ENCODE measurements at regions not wholly inside any gene's neighbourhood (a gene's known extent, or its start where the extent isn't known, plus 50 kb on each side); places are given as distances from the start of the nearest gene placed in this dataset.

DNA sequence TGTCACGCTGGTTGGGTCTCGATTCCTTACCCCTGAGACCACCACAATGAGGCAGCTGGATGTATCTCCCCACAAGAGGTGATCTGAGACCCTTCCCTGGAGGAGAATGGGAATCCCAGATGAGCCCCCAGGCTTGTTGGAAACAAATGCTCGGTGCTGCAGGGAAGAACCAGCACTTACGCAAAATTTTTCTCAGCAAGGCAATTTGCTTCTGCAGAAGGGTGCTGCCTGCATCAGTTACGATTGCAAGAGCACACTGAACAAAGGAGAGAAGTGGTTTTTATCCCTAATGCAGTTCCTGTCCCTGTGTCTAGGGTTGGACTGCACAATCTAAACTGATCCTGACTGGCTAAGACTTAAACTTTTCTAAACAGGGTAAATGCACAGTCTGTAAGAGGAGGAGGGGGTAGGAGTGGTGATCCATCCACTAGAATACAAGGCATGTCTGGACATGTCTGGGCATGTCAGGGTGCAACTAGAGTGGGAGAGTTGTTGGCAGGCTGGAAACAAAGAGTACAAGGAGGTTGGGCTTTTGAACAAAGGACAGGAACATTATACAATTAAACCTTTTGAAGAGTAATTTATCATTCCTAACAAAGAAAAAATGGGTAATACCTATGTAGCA, 114.9 kb upstream of the FAM3C start:
- peaks cover 47% of the 10 kb centered on the region for H3K9me3 ChIP-seq (ENCODE audit: control insufficient read depth, low read length)
- H3K27ac ChIP-seq (ENCODE audit: low read depth, low read length, severe bottlenecking): peak overlapping the region; percentile 46

DNA sequence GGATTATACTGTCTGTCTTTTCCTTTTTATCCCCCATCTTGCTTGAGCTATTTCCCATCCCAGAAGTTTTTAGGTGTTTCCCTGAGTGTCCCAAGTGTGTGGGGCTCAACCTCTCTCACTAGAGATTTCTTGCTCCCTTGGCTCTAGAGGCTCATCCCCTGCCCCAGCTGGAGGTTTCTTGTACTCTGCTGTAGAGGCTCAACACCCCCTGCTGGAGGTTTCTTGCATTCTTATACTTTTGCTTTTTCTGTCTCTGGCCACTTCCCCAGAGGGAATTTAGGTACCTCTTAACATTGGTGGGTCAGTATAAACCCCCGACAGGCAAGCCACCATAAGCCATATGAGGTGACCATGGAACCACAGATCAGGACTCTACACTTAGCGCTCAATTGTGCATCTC, 114.2 kb upstream of the FAM3C start:
- Histone ChIP-seq H3K36me3 (ENCODE audit: control insufficient read depth, insufficient read depth, low read length) (no peaks in the 10 kb centered on the region), H3K4me1 (ENCODE audit: control insufficient read depth, insufficient read depth, low read length, poor library complexity, severe bottlenecking) (no peaks in the 10 kb centered on the region), H3K4me3 (ENCODE audit: extremely low read depth, insufficient read depth, low read length, poor library complexity, severe bottlenecking) (no peak overlapping the region), H3K9me3 (ENCODE audit: control insufficient read depth, low read length) (peaks cover 54% of the 10 kb centered on the region), H3K27ac (ENCODE audit: low read depth, low read length, severe bottlenecking) (no peak overlapping the region)
- WGBS, 2 experiments (ENCODE audit: insufficient coverage in 2 of 2): 100% methylated on average over 2 of the region's 2 CpGs

More for the DNA sequence above, 114.9 kb upstream of the FAM3C start:
- Histone ChIP-seq H3K4me3 (ENCODE audit: extremely low read depth, insufficient read depth, low read length, poor library complexity, severe bottlenecking) (no peak overlapping the region), H3K36me3 (ENCODE audit: control insufficient read depth, insufficient read depth, low read length) (no peaks in the 10 kb centered on the region), H3K4me1 (ENCODE audit: control insufficient read depth, insufficient read depth, low read length, poor library complexity, severe bottlenecking) (no peaks in the 10 kb centered on the region)
- WGBS, 2 experiments (ENCODE audit: insufficient coverage in 2 of 2): 93 to 100% methylated on average over 3 to 5 of the region's 5 CpGs

DNA sequence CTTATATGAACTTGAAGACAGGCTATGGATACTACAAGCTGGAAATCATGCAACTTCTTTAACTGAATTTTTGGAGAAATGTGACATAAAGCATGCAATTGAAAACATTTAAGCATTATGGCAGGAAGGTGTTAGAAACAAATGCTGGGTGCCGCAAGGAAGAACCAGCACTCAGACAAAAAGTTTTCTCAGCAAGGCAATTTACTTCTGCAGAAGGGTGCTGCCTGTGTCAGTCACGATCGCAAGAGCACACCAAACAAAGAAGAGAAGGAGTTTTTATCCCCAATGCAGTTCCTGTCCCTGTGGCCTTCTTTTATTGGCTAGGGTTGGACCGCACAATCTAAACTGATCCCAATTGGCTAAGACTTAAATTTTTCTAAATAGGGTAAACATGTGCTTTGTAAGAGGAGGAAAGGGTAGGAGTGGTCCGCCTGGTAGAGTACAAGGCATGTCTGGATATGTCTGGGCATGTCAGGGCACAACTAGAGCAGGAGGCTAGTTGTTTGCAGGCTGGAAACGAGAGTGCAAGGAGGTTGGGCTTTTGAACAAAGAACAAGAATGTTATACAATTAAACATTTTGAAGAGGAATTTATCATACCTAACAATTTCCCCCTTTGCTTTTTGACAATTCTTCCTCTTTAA, 109.6 kb upstream of the FAM3C start:
- Histone ChIP-seq H3K4me3 (ENCODE audit: extremely low read depth, insufficient read depth, low read length, poor library complexity, severe bottlenecking) (no peak overlapping the region), H3K9me3 (ENCODE audit: control insufficient read depth, low read length) (peaks cover 44% of the 10 kb centered on the region), H3K36me3 (ENCODE audit: control insufficient read depth, insufficient read depth, low read length) (no peaks in the 10 kb centered on the region), H3K4me1 (ENCODE audit: control insufficient read depth, insufficient read depth, low read length, poor library complexity, severe bottlenecking) (peaks cover 8% of the 10 kb centered on the region), H3K27ac (ENCODE audit: low read depth, low read length, severe bottlenecking) (peak overlapping the region; percentile 90)
- WGBS, 2 experiments (ENCODE audit: insufficient coverage in 2 of 2): 40 to 87% methylated on average over 2 to 4 of the region's 6 CpGs

DNA sequence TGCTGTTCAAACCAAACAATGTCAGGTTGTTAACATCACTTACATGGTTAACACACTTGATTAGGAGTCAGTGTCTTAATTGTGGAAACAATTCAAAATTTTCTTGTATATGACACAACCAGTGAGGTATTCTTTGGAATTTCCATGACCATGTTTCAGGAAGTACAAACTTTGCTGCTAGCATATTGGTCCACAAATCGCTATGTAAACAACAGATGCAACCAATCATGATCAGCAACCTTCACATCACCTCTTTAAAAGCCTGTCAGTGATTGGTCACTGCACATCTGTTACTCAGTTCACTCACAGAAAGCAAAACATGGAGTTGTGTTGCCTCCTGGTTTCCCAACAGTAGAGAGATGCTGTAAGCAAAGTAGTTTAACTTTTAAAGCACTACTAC, 108.9 kb upstream of the FAM3C start:
- Histone ChIP-seq H3K27ac (ENCODE audit: low read depth, low read length, severe bottlenecking) (peak overlapping the region; percentile 90), H3K4me3 (ENCODE audit: extremely low read depth, insufficient read depth, low read length, poor library complexity, severe bottlenecking) (no peak overlapping the region), H3K36me3 (ENCODE audit: control insufficient read depth, insufficient read depth, low read length) (no peaks in the 10 kb centered on the region), H3K9me3 (ENCODE audit: control insufficient read depth, low read length) (peaks cover 39% of the 10 kb centered on the region), H3K4me1 (ENCODE audit: control insufficient read depth, insufficient read depth, low read length, poor library complexity, severe bottlenecking) (peaks cover 8% of the 10 kb centered on the region)
- 94% methylated on average over 1 of the region's 1 CpG for WGBS, 2 experiments (ENCODE audit: insufficient coverage in 2 of 2)

DNA sequence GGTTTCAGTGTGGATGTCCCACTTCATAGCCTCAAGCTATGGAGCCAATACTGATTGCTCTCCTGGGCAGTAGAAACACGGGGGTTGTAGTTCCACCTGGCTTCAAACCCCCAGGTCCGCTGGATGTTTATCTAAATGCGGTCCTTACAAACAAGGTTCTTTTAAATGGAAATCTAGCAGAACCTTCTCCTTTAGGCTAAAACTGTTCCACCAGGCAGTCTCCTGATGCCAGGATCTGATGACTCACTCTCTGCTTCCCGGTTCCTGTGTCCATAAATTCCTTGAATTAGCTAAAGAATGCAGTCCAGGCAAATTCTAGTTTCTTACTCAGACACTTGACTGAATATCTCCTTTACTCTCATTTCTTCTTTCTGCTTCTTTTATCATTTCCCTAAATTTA, 108.4 kb upstream of the FAM3C start:
- H3K9me3 ChIP-seq (ENCODE audit: control insufficient read depth, low read length): peaks cover 34% of the 10 kb centered on the region
- no peaks in the 10 kb centered on the region for H3K36me3 ChIP-seq (ENCODE audit: control insufficient read depth, insufficient read depth, low read length)
- H3K4me3 ChIP-seq (ENCODE audit: extremely low read depth, insufficient read depth, low read length, poor library complexity, severe bottlenecking): no peak overlapping the region
- H3K27ac ChIP-seq (ENCODE audit: low read depth, low read length, severe bottlenecking): peak overlapping the region; percentile 90
- WGBS, 2 experiments (ENCODE audit: insufficient coverage in 2 of 2): 69 to 75% methylated on average over 4 of the region's 4 CpGs
- peaks cover 8% of the 10 kb centered on the region for H3K4me1 ChIP-seq (ENCODE audit: control insufficient read depth, insufficient read depth, low read length, poor library complexity, severe bottlenecking)

DNA sequence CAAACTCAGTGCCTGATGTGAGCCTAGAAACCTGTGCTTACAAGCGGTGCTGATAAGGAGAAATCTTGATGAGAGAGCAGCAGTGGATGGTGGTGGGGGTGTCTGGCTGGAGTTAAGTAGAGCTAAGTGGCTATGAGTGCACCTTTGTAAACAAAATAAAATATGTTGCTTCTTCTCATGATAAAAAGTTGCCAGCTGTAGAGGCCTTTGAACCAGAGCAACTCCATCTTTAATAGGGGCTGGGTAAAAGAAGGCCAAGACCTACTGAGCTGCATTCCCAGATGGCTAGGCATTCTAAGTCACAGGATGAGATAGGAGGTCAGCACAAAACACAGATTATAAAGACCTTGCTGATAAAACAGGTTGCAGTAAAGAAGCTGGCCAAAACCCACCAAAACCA, 107.6 kb upstream of the FAM3C start:
- Histone ChIP-seq H3K4me1 (ENCODE audit: control insufficient read depth, insufficient read depth, low read length, poor library complexity, severe bottlenecking) (peaks cover 8% of the 10 kb centered on the region), H3K9me3 (ENCODE audit: control insufficient read depth, low read length) (peaks cover 28% of the 10 kb centered on the region), H3K4me3 (ENCODE audit: extremely low read depth, insufficient read depth, low read length, poor library complexity, severe bottlenecking) (no peak overlapping the region), H3K27ac (ENCODE audit: low read depth, low read length, severe bottlenecking) (no peak overlapping the region), H3K36me3 (ENCODE audit: control insufficient read depth, insufficient read depth, low read length) (no peaks in the 10 kb centered on the region)
- 100% methylated on average over 1 of the region's 1 CpG for whole genome bisulfite sequencing, 2 experiments (ENCODE audit: insufficient coverage in 2 of 2)

DNA sequence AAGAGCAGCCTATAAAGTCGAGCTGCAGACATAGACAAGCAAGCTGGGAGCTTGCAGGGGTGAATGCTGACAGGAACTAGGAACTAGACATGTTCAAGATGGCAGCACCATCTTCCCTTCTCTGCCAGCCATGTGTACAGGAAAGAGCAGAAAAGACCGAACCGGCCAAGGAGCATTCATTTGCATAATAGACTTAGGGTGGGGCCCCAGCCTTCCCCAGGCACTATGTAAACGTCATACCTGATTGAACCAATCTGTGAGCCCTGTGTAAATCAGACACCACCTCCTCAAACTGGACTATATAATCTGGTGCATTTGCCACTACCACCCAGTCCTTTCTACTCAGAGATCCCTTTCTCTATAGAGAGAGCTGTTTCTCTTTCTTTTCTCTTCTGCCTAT, 106.9 kb upstream of the FAM3C start:
- Histone ChIP-seq H3K9me3 (ENCODE audit: control insufficient read depth, low read length) (peaks cover 28% of the 10 kb centered on the region), H3K27ac (ENCODE audit: low read depth, low read length, severe bottlenecking) (no peak overlapping the region), H3K4me1 (ENCODE audit: control insufficient read depth, insufficient read depth, low read length, poor library complexity, severe bottlenecking) (peaks cover 8% of the 10 kb centered on the region), H3K36me3 (ENCODE audit: control insufficient read depth, insufficient read depth, low read length) (no peaks in the 10 kb centered on the region), H3K4me3 (ENCODE audit: extremely low read depth, insufficient read depth, low read length, poor library complexity, severe bottlenecking) (no peak overlapping the region)
- WGBS, 2 experiments (ENCODE audit: insufficient coverage in 2 of 2): 81 to 84% methylated on average over 3 to 4 of the region's 4 CpGs

DNA sequence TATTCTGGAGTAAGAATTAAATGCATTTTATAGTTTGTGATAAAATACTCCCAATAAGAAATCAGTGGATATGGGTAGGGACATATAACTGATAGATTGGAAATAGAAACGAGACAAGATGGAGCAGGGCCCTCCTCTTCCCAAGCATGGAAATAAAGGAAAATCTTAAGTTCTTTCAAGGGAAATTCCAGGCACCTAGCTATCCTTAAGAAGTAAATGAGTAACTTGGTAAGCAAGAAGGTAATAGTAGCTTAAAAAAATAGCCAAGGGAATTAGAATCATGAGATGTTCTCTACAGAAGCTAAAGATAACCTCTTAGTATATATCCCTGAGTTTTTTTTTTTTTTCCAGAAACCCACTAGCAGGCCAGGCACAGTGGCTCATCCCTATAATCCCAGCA, 105.5 kb upstream of the FAM3C start:
- Histone ChIP-seq H3K4me3 (ENCODE audit: extremely low read depth, insufficient read depth, low read length, poor library complexity, severe bottlenecking) (no peak overlapping the region), H3K27ac (ENCODE audit: low read depth, low read length, severe bottlenecking) (no peak overlapping the region), H3K9me3 (ENCODE audit: control insufficient read depth, low read length) (peaks cover 27% of the 10 kb centered on the region), H3K36me3 (ENCODE audit: control insufficient read depth, insufficient read depth, low read length) (no peaks in the 10 kb centered on the region), H3K4me1 (ENCODE audit: control insufficient read depth, insufficient read depth, low read length, poor library complexity, severe bottlenecking) (peaks cover 8% of the 10 kb centered on the region)
- no CpG with 5 or more reads among the region's 1 CpG for whole genome bisulfite sequencing, 2 experiments (ENCODE audit: insufficient coverage in 2 of 2)

DNA sequence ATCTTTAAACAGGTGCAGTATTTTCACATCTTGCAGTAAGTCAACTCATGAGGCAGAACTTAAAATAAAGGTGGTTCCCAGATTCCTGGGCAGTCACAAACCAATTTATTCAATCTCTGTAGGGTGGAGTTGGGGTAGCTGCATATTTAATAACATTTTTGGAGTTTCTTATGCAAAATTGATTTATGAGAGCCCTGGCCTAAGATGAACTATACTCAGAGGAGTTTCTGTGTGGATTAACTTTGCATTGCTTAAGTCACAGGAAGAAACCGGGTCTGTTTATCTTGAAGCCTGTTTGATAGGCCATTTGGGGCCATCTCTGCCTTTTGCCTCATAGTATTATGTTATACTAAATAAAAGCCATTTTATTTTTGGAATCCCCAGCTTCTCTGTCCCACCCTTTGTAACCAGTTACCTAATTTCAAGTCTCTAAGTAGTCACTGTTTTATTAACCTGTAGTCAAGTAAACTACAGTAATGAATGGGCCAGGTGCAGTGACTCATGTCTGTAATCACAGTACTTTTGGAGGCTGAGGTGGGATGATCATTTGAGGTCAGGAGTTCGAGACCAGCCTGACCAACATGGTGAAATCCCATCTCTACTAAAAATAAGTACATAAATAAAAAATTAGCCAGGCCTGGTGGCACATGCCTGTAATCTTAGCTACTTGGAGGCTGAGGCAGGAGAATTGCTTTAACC, 104.4 kb upstream of the FAM3C start:
- Histone ChIP-seq H3K9me3 (ENCODE audit: control insufficient read depth, low read length) (peaks cover 17% of the 10 kb centered on the region), H3K4me1 (ENCODE audit: control insufficient read depth, insufficient read depth, low read length, poor library complexity, severe bottlenecking) (peaks cover 8% of the 10 kb centered on the region), H3K27ac (ENCODE audit: low read depth, low read length, severe bottlenecking) (no peak overlapping the region), H3K4me3 (ENCODE audit: extremely low read depth, insufficient read depth, low read length, poor library complexity, severe bottlenecking) (no peak overlapping the region), H3K36me3 (ENCODE audit: control insufficient read depth, insufficient read depth, low read length) (no peaks in the 10 kb centered on the region)
- WGBS, 2 experiments (ENCODE audit: insufficient coverage in 2 of 2): no CpG with 5 or more reads among the region's 2 CpGs

DNA sequence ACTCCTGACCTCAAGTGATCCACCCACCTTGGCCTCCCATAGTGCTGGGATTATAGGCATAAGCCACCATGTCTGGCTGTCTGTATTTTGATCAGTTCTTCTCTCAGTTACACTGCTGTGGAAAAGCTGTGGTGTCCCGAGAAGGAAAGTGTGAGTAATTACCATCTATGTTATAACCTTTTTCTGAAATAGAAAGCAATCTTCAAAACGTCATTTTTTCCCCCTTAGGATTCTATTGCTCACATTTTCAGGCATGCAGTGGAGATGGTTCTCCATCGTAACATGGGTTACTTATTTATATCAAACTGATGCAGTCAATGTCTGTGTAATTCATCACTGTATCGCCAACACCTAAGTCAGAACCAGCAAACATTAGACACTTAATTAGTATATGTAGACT, 103.5 kb upstream of the FAM3C start:
- Histone ChIP-seq H3K4me3 (ENCODE audit: extremely low read depth, insufficient read depth, low read length, poor library complexity, severe bottlenecking) (no peak overlapping the region), H3K27ac (ENCODE audit: low read depth, low read length, severe bottlenecking) (no peak overlapping the region), H3K4me1 (ENCODE audit: control insufficient read depth, insufficient read depth, low read length, poor library complexity, severe bottlenecking) (peaks cover 8% of the 10 kb centered on the region), H3K36me3 (ENCODE audit: control insufficient read depth, insufficient read depth, low read length) (no peaks in the 10 kb centered on the region), H3K9me3 (ENCODE audit: control insufficient read depth, low read length) (peaks cover 9% of the 10 kb centered on the region)
- 80% methylated on average over 1 of the region's 4 CpGs; no CpG with 5 or more reads in 1 of the 2 experiments for WGBS, 2 experiments (ENCODE audit: insufficient coverage in 2 of 2)

DNA sequence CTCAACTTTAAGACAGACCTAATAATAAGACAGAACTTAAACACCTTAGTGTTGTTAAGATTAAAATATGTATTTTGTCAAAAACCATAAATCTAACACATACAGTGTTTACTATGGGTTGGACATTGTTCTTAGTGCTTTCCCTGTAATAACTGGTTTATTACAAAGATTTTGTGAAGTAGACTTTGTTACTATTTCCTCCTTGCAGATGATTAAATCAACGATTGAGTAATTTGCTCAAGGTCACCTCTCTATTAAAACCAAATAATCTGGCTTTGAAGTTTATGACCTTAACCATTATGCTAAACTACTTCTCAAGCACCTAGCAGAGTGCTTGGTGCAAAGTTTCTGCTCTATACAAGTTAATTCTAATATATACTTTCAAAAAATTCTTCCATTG, 102.7 kb upstream of the FAM3C start:
- Histone ChIP-seq H3K36me3 (ENCODE audit: control insufficient read depth, insufficient read depth, low read length) (no peaks in the 10 kb centered on the region), H3K27ac (ENCODE audit: low read depth, low read length, severe bottlenecking) (no peak overlapping the region), H3K4me3 (ENCODE audit: extremely low read depth, insufficient read depth, low read length, poor library complexity, severe bottlenecking) (no peak overlapping the region), H3K4me1 (ENCODE audit: control insufficient read depth, insufficient read depth, low read length, poor library complexity, severe bottlenecking) (peaks cover 5% of the 10 kb centered on the region), H3K9me3 (ENCODE audit: control insufficient read depth, low read length) (peaks cover 9% of the 10 kb centered on the region)
- WGBS, 2 experiments (ENCODE audit: insufficient coverage in 2 of 2): 100% methylated on average over 1 of the region's 1 CpG; no CpG with 5 or more reads in 1 of the 2 experiments

All from mesodermal cell (in vitro differentiated cells).